HCT116 (cell line): ENCODE measurements at regions not wholly inside any gene's neighbourhood (a gene's known extent, or its start where the extent isn't known, plus 50 kb on each side); places are given as distances from the start of the nearest gene placed in this dataset.

Experiments used
- ATAC-seq: fragments of 200-7000 bp; cut with Tn5 transposase; 2 replicates; pipeline ENCODE4 v1.9.1; 2020; ENCODE audit warnings: mild to moderate bottlenecking, moderate library complexity
- BruUV-seq: library from RNA; stranded (reverse); fragments of 400-500 nt; replicated peaks from 2 replicates; lab custom pipeline; 2021; lab: Mats Ljungman, UMichigan
- CTCF ChIA-PET: fragments of 300-600 bp; sonication (Branson Sonifier 250); formaldehyde crosslinking; loops from one replicate; lab custom pipeline; 2021; ENCODE audit warnings: antibody characterized with exemption; lab: Charles Lee
- POLR2A ChIA-PET: fragments of 300-600, 350-600 bp; sonication (Branson Sonifier 250); formaldehyde crosslinking; loops from one replicate; lab custom pipeline; 2021; ENCODE audit warnings: antibody characterized with exemption; lab: Charles Lee
- RAD21 ChIA-PET, 2 experiments: fragments of 300-600 bp; sonication (Branson Sonifier 250); formaldehyde crosslinking; loops; one replicate each; lab custom pipeline; 2023; ENCODE audit warnings: low total read pairs in 2 of 2; ENCODE audit not compliant: uncharacterized antibody in 2 of 2, unreplicated experiment in 2 of 2, low non-redundant PET in 1 of 2; lab: Charles Lee
- DNase-seq: peaks from one replicate; pipeline ENCODE4 v3.0.0-alpha.2; 2010; ENCODE audit warnings: low read depth, low spot score
- H2AFZ ChIP-seq: fragments of 200-600 bp; shearing (Covaris generic), sonication (generic); 2 replicates; pipeline ENCODE4 v1.6.1; 2017; ENCODE audit warnings: low read depth, mixed run types, mixed read lengths, antibody characterized with exemption, low read length; ENCODE audit not compliant: poor library complexity, severe bottlenecking
- H3K27ac ChIP-seq: 2 replicates; pipeline ENCODE4 v1.5.1; 2012; ENCODE audit warnings: low read depth, low read length
- H3K27me3 ChIP-seq: fragments of 200-600 bp; sonication (generic); 2 replicates; pipeline ENCODE4 v1.6.1; 2016; ENCODE audit warnings: mixed run types, low read length, mixed read lengths; ENCODE audit not compliant: insufficient read depth
- H3K36me3 ChIP-seq, 2 experiments: fragments of 200-500 bp in 1 of 2; fragments of 200-600 bp in 1 of 2; sonication (Bioruptor generic) in 1 of 2; sonication (generic) in 1 of 2; 2 replicates each; pipeline versions ENCODE4 v1.5.1 to v1.6.1; 2014 to 2016; ENCODE audit warnings: low read length in 2 of 2, inconsistent platforms in 1 of 2, mixed read lengths in 1 of 2, mixed run types in 1 of 2; ENCODE audit not compliant: insufficient read depth in 2 of 2, control insufficient read depth in 1 of 2
- H3K4me1 ChIP-seq, 2 experiments: fragments of 200-600 bp in 1 of 2; sonication (generic) in 1 of 2; 2 replicates each; pipeline versions ENCODE4 v1.5.1 to v1.6.1; 2012 to 2017; ENCODE audit warnings: low read length in 2 of 2, inconsistent platforms in 1 of 2, mild to moderate bottlenecking in 1 of 2, mixed read lengths in 1 of 2, mixed run types in 1 of 2, moderate library complexity in 1 of 2; ENCODE audit not compliant: insufficient read depth in 2 of 2, control insufficient read depth in 1 of 2
- H3K4me2 ChIP-seq: fragments of 200-600 bp; sonication (generic); 2 replicates; pipeline ENCODE4 v1.6.1; 2017; ENCODE audit warnings: mixed run types, low read length, mixed read lengths
- H3K4me3 ChIP-seq, 2 experiments: fragments of 200-600 bp in 1 of 2; sonication (generic) in 1 of 2; replicated peaks in 1 of 2; 2 replicates each; pipeline ENCODE4 v1.5.1; 2011 to 2016; ENCODE audit warnings: low read length in 2 of 2, control low read depth in 1 of 2, low read depth in 1 of 2, mild to moderate bottlenecking in 1 of 2, mixed read lengths in 1 of 2, mixed run types in 1 of 2
- H3K79me2 ChIP-seq: fragments of 200-600 bp; sonication (generic); 2 replicates; pipeline ENCODE4 v1.6.1; 2017; ENCODE audit warnings: mild to moderate bottlenecking, mixed run types, low read length, moderate library complexity, mixed read lengths; ENCODE audit not compliant: insufficient read depth
- H3K9ac ChIP-seq: fragments of 200-600 bp; sonication (generic); 2 replicates; pipeline ENCODE4 v1.6.1; 2016; ENCODE audit warnings: low read length, mixed read lengths
- H3K9me2 ChIP-seq: fragments of 200-600 bp; sonication (generic), shearing (Covaris generic); 2 replicates; pipeline ENCODE4 v1.6.1; 2017; ENCODE audit warnings: mixed run types, mild to moderate bottlenecking, moderate library complexity; ENCODE audit not compliant: insufficient read depth
- H3K9me3 ChIP-seq, 2 experiments: fragments of 200-500 bp in 1 of 2; fragments of 200-600 bp in 1 of 2; sonication (Bioruptor generic) in 1 of 2; sonication (generic) in 1 of 2; 2 replicates each; pipeline ENCODE4 v1.6.1; 2014 to 2017; ENCODE audit warnings: low read length in 2 of 2, mixed read lengths in 2 of 2, inconsistent platforms in 1 of 2, low read depth in 1 of 2, mild to moderate bottlenecking in 1 of 2, mixed run types in 1 of 2, moderate library complexity in 1 of 2; ENCODE audit not compliant: control insufficient read depth in 1 of 2, insufficient read depth in 1 of 2
- H4K20me1 ChIP-seq: fragments of 200-600 bp; sonication (generic), shearing (Covaris generic); 2 replicates; pipeline ENCODE4 v1.6.1; 2017; ENCODE audit warnings: mixed run types, mild to moderate bottlenecking, moderate library complexity; ENCODE audit not compliant: insufficient read depth
- SRF ChIP-seq: IDR thresholded peaks from 2 replicates; pipeline ENCODE4 v1.6.1; 2012; ENCODE audit warnings: low read depth
- intact Hi-C: fragments of 100-400 bp; cut with micrococcal nuclease; formaldehyde crosslinking; loops from 2 replicates; pipeline ENCODE4 v1.10.0; 2022
- TF ChIP-seq, protein P1 (sequence below), 3 experiments: fragments of 200-600 bp in 1 of 3; sonication (generic) in 1 of 3; IDR thresholded peaks in 2 of 3; conservative IDR thresholded peaks in 1 of 3; 2 replicates each; pipeline ENCODE4 v1.5.1; 2012 to 2017; ENCODE audit warnings: low read depth in 2 of 3, low read length in 2 of 3, antibody characterized with exemption in 1 of 3, borderline replicate concordance in 1 of 3, control low read depth in 1 of 3, mild to moderate bottlenecking in 1 of 3, mixed read lengths in 1 of 3, mixed run types in 1 of 3, moderate library complexity in 1 of 3; ENCODE audit not compliant: insufficient read depth in 1 of 3

DNA sequence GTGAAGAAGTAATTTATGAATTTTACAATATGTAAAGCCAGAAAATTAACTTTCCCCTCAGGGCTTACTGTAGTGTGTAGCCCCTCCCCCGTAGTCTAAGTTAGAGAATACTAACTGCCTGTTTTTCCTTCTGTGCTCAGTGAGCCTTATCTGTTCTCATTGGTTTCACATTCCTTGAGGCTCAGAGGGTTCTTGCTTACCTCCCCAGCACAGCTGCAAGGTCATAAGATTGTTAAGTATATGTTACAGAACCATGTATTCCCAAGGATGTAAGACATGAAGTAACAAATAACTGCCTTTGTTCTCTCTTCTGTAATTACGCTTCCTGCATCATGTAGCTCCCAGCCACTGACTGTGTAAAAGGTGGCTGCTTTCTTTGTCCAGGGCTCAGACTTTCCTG is 1351.1 kb downstream of the TMEM121 start (continued):
- TF ChIP-seq, protein P1, sequence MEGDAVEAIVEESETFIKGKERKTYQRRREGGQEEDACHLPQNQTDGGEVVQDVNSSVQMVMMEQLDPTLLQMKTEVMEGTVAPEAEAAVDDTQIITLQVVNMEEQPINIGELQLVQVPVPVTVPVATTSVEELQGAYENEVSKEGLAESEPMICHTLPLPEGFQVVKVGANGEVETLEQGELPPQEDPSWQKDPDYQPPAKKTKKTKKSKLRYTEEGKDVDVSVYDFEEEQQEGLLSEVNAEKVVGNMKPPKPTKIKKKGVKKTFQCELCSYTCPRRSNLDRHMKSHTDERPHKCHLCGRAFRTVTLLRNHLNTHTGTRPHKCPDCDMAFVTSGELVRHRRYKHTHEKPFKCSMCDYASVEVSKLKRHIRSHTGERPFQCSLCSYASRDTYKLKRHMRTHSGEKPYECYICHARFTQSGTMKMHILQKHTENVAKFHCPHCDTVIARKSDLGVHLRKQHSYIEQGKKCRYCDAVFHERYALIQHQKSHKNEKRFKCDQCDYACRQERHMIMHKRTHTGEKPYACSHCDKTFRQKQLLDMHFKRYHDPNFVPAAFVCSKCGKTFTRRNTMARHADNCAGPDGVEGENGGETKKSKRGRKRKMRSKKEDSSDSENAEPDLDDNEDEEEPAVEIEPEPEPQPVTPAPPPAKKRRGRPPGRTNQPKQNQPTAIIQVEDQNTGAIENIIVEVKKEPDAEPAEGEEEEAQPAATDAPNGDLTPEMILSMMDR (IDR thresholded peaks at IDR 0.05 in 2 of 3, conservative IDR thresholded peaks at IDR 0.05 in 1 of 3; ENCODE audit: borderline replicate concordance in 1 of 3, insufficient read depth in 1 of 3, low read depth in 2 of 3, low read length in 2 of 3) = no peak
- TF ChIP-seq, all 23 proteins: peak for 0

DNA sequence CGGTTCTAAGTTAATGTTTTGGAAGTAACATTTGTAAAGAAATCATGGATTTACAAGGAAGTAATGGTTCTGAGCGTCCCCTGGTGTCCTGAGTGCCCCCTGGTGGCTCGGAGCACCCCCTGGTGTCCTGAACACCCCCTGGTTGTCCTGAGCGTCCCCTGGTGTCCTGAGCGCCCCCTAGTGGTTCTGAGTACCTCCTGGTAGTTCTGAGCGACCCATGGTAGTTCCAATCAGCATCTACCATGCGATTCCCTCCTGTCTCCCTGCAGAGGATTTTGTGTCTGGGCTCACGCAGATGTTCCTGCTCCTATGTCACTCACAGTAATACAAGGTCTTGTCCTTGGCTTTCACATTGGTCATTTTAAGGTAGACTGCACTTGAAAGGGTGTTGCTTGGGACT is 1352.9 kb downstream of the TMEM121 start:
- Histone ChIP-seq H3K4me1 (no peaks in the 10 kb centered on the region), H3K27me3 (no peaks in the 10 kb centered on the region), H3K79me2 (no peaks in the 10 kb centered on the region), H3K27ac (no peak overlapping the region), H3K36me3 (no peaks in the 10 kb centered on the region), H3K4me2 (no peak overlapping the region), H3K4me3 (no peak overlapping the region), H4K20me1 (no peaks in the 10 kb centered on the region), H2AFZ (no peak overlapping the region), H3K9me2 (no peaks in the 10 kb centered on the region), H3K9me3 (peaks cover 3 to 13% of the 10 kb centered on the region in 2 experiments; a peak in 2 of 4 replicates)
- intact Hi-C loops = no loop called here
- ChIA-PET CTCF (no interaction called here), RAD21 (no interaction called here), POLR2A (no interaction called here)
- no TSS peak for BruUV-seq
- DNase-seq = peak; percentile 10
- TF ChIP-seq, protein P1 (IDR thresholded peaks at IDR 0.05 in 2 of 3, conservative IDR thresholded peaks at IDR 0.05 in 1 of 3; ENCODE audit: borderline replicate concordance in 1 of 3, insufficient read depth in 1 of 3, low read depth in 2 of 3, low read length in 2 of 3) = peak; percentile 41 to 51 (median 49); a peak in 5 of 6 replicates
- TF ChIP-seq SRF = no peak
- TF ChIP-seq, all 23 proteins: peak for 1
- peak; percentile 59 for ATAC-seq
- H3K9ac ChIP-seq = no peak overlapping the region
